Liver (tissue), 8 donors: ENCODE measurements at regions not wholly inside any gene's neighbourhood (a gene's known extent, or its start where the extent isn't known, plus 50 kb on each side); places are given as distances from the start of the nearest gene placed in this dataset.

Experiments used
- DNase-seq: peaks from one replicate; pipeline ENCODE4 v3.0.0-alpha.2; 2017; ENCODE audit warnings: low spot score
- H3K27ac ChIP-seq, 2 donors: one replicate each; pipeline ENCODE4 v1.7.0; 2013; ENCODE audit warnings: inconsistent platforms in 2 of 2, low read length in 2 of 2, control low read depth in 1 of 2, low read depth in 1 of 2, mild to moderate bottlenecking in 1 of 2
- H3K27me3 ChIP-seq, 4 donors: one replicate each; pipeline versions ENCODE4 v1.6.1 to v1.7.0; 2013; ENCODE audit warnings: low read length in 3 of 4, inconsistent platforms in 1 of 4, mild to moderate bottlenecking in 1 of 4, moderate library complexity in 1 of 4; ENCODE audit not compliant: control insufficient read depth in 4 of 4, insufficient read depth in 4 of 4
- H3K36me3 ChIP-seq, 4 donors: one replicate each; pipeline versions ENCODE4 v1.6.1 to v1.7.0; 2013; ENCODE audit warnings: low read length in 3 of 4, mild to moderate bottlenecking in 3 of 4, low read depth in 1 of 4, moderate library complexity in 1 of 4; ENCODE audit not compliant: control insufficient read depth in 4 of 4, insufficient read depth in 3 of 4
- H3K4me1 ChIP-seq, 4 donors: one replicate each; pipeline versions ENCODE4 v1.6.1 to v1.7.0; 2013; ENCODE audit warnings: low read length in 3 of 4, mild to moderate bottlenecking in 3 of 4, moderate library complexity in 1 of 4; ENCODE audit not compliant: control insufficient read depth in 4 of 4, insufficient read depth in 4 of 4
- H3K4me3 ChIP-seq, 3 donors: one replicate each; pipeline versions ENCODE4 v1.6.1 to v1.7.0; 2013; ENCODE audit warnings: low read length in 3 of 3, control low read depth in 1 of 3, low read depth in 1 of 3, mild to moderate bottlenecking in 1 of 3
- H3K9ac ChIP-seq, 2 donors: one replicate each; pipeline ENCODE4 v1.7.0; 2013; ENCODE audit warnings: low read length in 2 of 2, mild to moderate bottlenecking in 2 of 2, moderate library complexity in 2 of 2, control low read depth in 1 of 2, low read depth in 1 of 2
- H3K9me3 ChIP-seq, 4 donors: one replicate each; pipeline versions ENCODE4 v1.6.1 to v1.7.0; 2013; ENCODE audit warnings: low read length in 3 of 4; ENCODE audit not compliant: control insufficient read depth in 4 of 4
- ATF3 ChIP-seq: IDR thresholded peaks from 2 replicates; pipeline ENCODE4 v1.6.1; 2016; ENCODE audit warnings: antibody characterized with exemption
- CTCF ChIP-seq: fragments of 150-350 bp; IDR thresholded peaks from 2 replicates; pipeline ENCODE4 v1.5.1; 2017; ENCODE audit warnings: improper control_type of control experiment, low read depth, low read length; ENCODE audit not compliant: missing input control
- EGR1 ChIP-seq, 2 donors: IDR thresholded peaks; 2 replicates each; pipeline ENCODE4 v1.6.1; 2016 to 2018; ENCODE audit warnings: antibody characterized with exemption in 2 of 2, low read depth in 2 of 2
- FOXA1 ChIP-seq: IDR thresholded peaks from 2 replicates; pipeline ENCODE4 v1.6.1; 2016; ENCODE audit warnings: antibody characterized with exemption
- FOXA2 ChIP-seq: IDR thresholded peaks from 2 replicates; pipeline ENCODE4 v1.6.1; 2016; ENCODE audit warnings: antibody characterized with exemption
- GABPA ChIP-seq, 2 donors: IDR thresholded peaks in 1 of 2; conservative IDR thresholded peaks in 1 of 2; 2 replicates each; pipeline ENCODE4 v1.6.1; 2016; ENCODE audit warnings: antibody characterized with exemption in 2 of 2, mild to moderate bottlenecking in 1 of 2, moderate library complexity in 1 of 2
- HNF4A ChIP-seq, 2 donors: conservative IDR thresholded peaks; 2 replicates each; pipeline ENCODE4 v1.6.1; 2016; ENCODE audit warnings: antibody characterized with exemption in 2 of 2, mild to moderate bottlenecking in 2 of 2
- HNF4G ChIP-seq: IDR thresholded peaks from 2 replicates; pipeline ENCODE4 v1.6.1; 2016; ENCODE audit warnings: antibody characterized with exemption
- JUND ChIP-seq, 2 donors: IDR thresholded peaks; 2 replicates each; pipeline ENCODE4 v1.6.1; 2016; ENCODE audit warnings: antibody characterized with exemption in 2 of 2
- MAX ChIP-seq: IDR thresholded peaks from 2 replicates; pipeline ENCODE4 v1.6.1; 2016; ENCODE audit warnings: antibody characterized with exemption
- NR2F2 ChIP-seq: IDR thresholded peaks from 2 replicates; pipeline ENCODE4 v1.6.1; 2016; ENCODE audit warnings: antibody characterized with exemption
- RAD21 ChIP-seq, 2 donors: IDR thresholded peaks; 2 replicates each; pipeline ENCODE4 v1.6.1; 2016; ENCODE audit warnings: antibody characterized with exemption in 2 of 2, mild to moderate bottlenecking in 2 of 2
- REST ChIP-seq: IDR thresholded peaks from 2 replicates; pipeline ENCODE4 v1.6.1; 2016; ENCODE audit warnings: antibody characterized with exemption, mild to moderate bottlenecking
- RXRA ChIP-seq, 2 donors: IDR thresholded peaks; 2 replicates each; pipeline ENCODE4 v1.6.1; 2017 to 2018; ENCODE audit warnings: antibody characterized with exemption in 2 of 2, mild to moderate bottlenecking in 1 of 2
- SP1 ChIP-seq: IDR thresholded peaks from 2 replicates; pipeline ENCODE4 v1.6.1; 2018; ENCODE audit warnings: antibody characterized with exemption, mild to moderate bottlenecking
- TAF1 ChIP-seq: conservative IDR thresholded peaks from 2 replicates; pipeline ENCODE4 v1.6.1; 2016; ENCODE audit warnings: antibody characterized with exemption, mild to moderate bottlenecking
- YY1 ChIP-seq: IDR thresholded peaks from 2 replicates; pipeline ENCODE4 v1.6.1; 2016; ENCODE audit warnings: antibody characterized with exemption, mild to moderate bottlenecking
- ZBTB33 ChIP-seq: IDR thresholded peaks from 2 replicates; pipeline ENCODE4 v1.6.1; 2016; ENCODE audit warnings: antibody characterized with exemption
- WGBS: extraction: QIAGEN DNeasy Blood & Tissue Kit; methylation state at CpG from one replicate; pipeline ENCODE4 v1.1.7; 2013; 5-methylcytosine and 5-hydroxymethylcytosine counted together
- donor health status: healthy.
- donor health status: healthy.
- donor health status: healthy.
- donor health status: healthy.
- donor health status: healthy.

GRCh38 chr15:92326236-92326635, 67.4 kb upstream of the ST8SIA2 start:
- Histone ChIP-seq H3K9ac (no peak overlapping the region), H3K27me3 (peaks cover 0 to 3% (median 0%) of the 10 kb centered on the region in 4 donors), H3K4me3 (no peak overlapping the region), H3K9me3 (no peaks in the 10 kb centered on the region), H3K4me1 (no peaks in the 10 kb centered on the region), H3K36me3 (no peaks in the 10 kb centered on the region), H3K27ac (no peak overlapping the region)
- TF ChIP-seq SP1 (no peak), GABPA (IDR thresholded peaks at IDR 0.05 in 1 of 2, conservative IDR thresholded peaks at IDR 0.05 in 1 of 2) (no peak), RXRA (IDR thresholded peaks at IDR 0.05) (no peak), ATF3 (no peak), ZBTB33 (no peak), RAD21 (IDR thresholded peaks at IDR 0.05) (no peak), HNF4A (conservative IDR thresholded peaks at IDR 0.05) (no peak), TAF1 (no peak), NR2F2 (no peak), JUND (IDR thresholded peaks at IDR 0.05) (no peak), EGR1 (IDR thresholded peaks at IDR 0.05; ENCODE audit: low read depth in 2 of 2) (no peak), YY1 (no peak), CTCF (no peak), FOXA2 (no peak), MAX (no peak), HNF4G (no peak), REST (no peak), FOXA1 (no peak)
- DNase-seq = no peak
- 56% methylated on average over 6 of the region's 6 CpGs for WGBS
